Thyroid gland (tissue), 4 donors: ENCODE measurements at regions not wholly inside any gene's neighbourhood (a gene's known extent, or its start where the extent isn't known, plus 50 kb on each side); places are given as distances from the start of the nearest gene placed in this dataset.

ENCODE experiments used
- DNase-seq, 2 donors: peaks; one replicate each; pipeline ENCODE4 v3.0.0-alpha.2; 2019
- H3K27ac ChIP-seq, 3 donors: fragments of 200-600 bp; sonication (generic); 1 replicate in 2 of 3; 2 replicates in 1 of 3; pipeline ENCODE4 v1.5.1; 2016 to 2019; ENCODE audit warnings: mild to moderate bottlenecking in 1 of 3, moderate library complexity in 1 of 3
- H3K27me3 ChIP-seq: fragments of 200-600 bp; sonication (generic); one replicate; pipeline ENCODE4 v1.5.1; 2019
- H3K36me3 ChIP-seq, 2 donors: fragments of 200-600 bp; sonication (generic); one replicate each; pipeline ENCODE4 v1.5.1; 2016 to 2019
- H3K4me1 ChIP-seq, 2 donors: fragments of 200-600 bp; sonication (generic); one replicate each; pipeline ENCODE4 v1.5.1; 2017 to 2019
- H3K4me3 ChIP-seq, 3 donors: fragments of 200-600 bp; sonication (generic); replicated peaks in 1 of 3; 1 replicate in 2 of 3; 2 replicates in 1 of 3; pipeline ENCODE4 v1.5.1; 2016; ENCODE audit warnings: mild to moderate bottlenecking in 1 of 3
- H3K9me3 ChIP-seq: fragments of 200-600 bp; sonication (generic); one replicate; pipeline ENCODE4 v1.5.1; 2017
- POLR2A ChIP-seq, 2 donors: fragments of 450-650 bp; IDR thresholded peaks; one replicate each; pipeline ENCODE4 v1.6.1; 2017; ENCODE audit warnings: antibody characterized with exemption in 2 of 2, mild to moderate bottlenecking in 2 of 2, moderate library complexity in 1 of 2
- WGBS, 2 donors: methylation state at CpG; one replicate each; pipeline ENCODE4 v1.1.5; 2017; 5-methylcytosine and 5-hydroxymethylcytosine counted together
- intact Hi-C: fragments of 100-400 bp; cut with DNase I; formaldehyde crosslinking; loops from one replicate; pipeline ENCODE4 v1.15.1; 2023
- TF ChIP-seq, protein P1 (sequence below), 6 experiments: fragments of 200-600 bp in 3 of 6; fragments of 450-650 bp in 3 of 6; sonication (generic) in 3 of 6; IDR thresholded peaks; one replicate each; pipeline ENCODE4 v1.5.1; 2016 to 2019; ENCODE audit warnings: antibody characterized with exemption in 6 of 6, mild to moderate bottlenecking in 2 of 6, inconsistent platforms in 1 of 6, moderate library complexity in 1 of 6

- intact Hi-C loops = no loop called here
- H3K27ac ChIP-seq = no peak overlapping the region
- no peaks in the 10 kb centered on the region for H3K27me3 ChIP-seq
- no peaks in the 10 kb centered on the region for H3K9me3 ChIP-seq
- no peak overlapping the region for H3K4me3 ChIP-seq
- peaks cover 12 to 17% of the 10 kb centered on the region in 2 donors for H3K4me1 ChIP-seq
- 93 to 95% methylated on average over 5 of the region's 5 CpGs for WGBS, 2 donors
- no peak for DNase-seq
- no peaks in the 10 kb centered on the region for H3K36me3 ChIP-seq
- no peak for TF ChIP-seq POLR2A (IDR thresholded peaks at IDR 0.05)
- TF ChIP-seq, protein P1, sequence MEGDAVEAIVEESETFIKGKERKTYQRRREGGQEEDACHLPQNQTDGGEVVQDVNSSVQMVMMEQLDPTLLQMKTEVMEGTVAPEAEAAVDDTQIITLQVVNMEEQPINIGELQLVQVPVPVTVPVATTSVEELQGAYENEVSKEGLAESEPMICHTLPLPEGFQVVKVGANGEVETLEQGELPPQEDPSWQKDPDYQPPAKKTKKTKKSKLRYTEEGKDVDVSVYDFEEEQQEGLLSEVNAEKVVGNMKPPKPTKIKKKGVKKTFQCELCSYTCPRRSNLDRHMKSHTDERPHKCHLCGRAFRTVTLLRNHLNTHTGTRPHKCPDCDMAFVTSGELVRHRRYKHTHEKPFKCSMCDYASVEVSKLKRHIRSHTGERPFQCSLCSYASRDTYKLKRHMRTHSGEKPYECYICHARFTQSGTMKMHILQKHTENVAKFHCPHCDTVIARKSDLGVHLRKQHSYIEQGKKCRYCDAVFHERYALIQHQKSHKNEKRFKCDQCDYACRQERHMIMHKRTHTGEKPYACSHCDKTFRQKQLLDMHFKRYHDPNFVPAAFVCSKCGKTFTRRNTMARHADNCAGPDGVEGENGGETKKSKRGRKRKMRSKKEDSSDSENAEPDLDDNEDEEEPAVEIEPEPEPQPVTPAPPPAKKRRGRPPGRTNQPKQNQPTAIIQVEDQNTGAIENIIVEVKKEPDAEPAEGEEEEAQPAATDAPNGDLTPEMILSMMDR (IDR thresholded peaks at IDR 0.05) = no peak
Measured at GRCh38 chr2:107688135-107688534, 138.6 kb upstream of the RGPD4 start.

DNA sequence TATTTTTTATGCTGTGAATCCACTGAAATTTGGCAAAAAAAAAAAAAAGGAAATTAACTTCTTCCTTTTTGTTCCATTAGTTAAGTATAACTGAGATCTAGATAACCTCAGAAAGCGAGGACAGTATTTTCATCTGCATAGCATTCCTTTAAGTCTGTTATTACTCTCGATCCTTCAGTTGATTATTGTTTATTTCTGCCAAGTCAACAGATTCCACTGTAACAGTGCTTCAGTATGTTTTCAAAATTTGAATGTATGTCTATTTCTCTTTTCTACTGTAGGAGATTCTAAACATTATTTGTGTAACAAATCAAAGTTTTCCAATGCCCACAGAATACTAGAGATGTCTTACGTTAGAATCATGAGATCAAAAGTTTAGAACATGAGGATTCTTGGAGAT, 133.1 kb upstream of the RGPD4 start:
- WGBS, 2 donors = 89 to 90% methylated on average over 3 of the region's 3 CpGs
- no peak for TF ChIP-seq POLR2A (IDR thresholded peaks at IDR 0.05)
- TF ChIP-seq, protein P1 (IDR thresholded peaks at IDR 0.05) = no peak
- no peak for DNase-seq
- Histone ChIP-seq H3K9me3 (no peaks in the 10 kb centered on the region), H3K4me3 (no peak overlapping the region), H3K27ac (no peak overlapping the region), H3K27me3 (no peaks in the 10 kb centered on the region), H3K36me3 (no peaks in the 10 kb centered on the region), H3K4me1 (no peaks in the 10 kb centered on the region)
- intact Hi-C loops = no loop called here

GRCh38 chr2:107694667-107695066, 132.0 kb upstream of the RGPD4 start:
- no peaks in the 10 kb centered on the region for H3K27me3 ChIP-seq
- H3K9me3 ChIP-seq = no peaks in the 10 kb centered on the region
- intact Hi-C loops = no loop called here
- WGBS, 2 donors = 93% methylated on average over 5 of the region's 5 CpGs
- H3K27ac ChIP-seq = no peak overlapping the region
- no peaks in the 10 kb centered on the region for H3K4me1 ChIP-seq
- H3K36me3 ChIP-seq = no peaks in the 10 kb centered on the region
- no peak for DNase-seq
- H3K4me3 ChIP-seq = no peak overlapping the region
- no peak for TF ChIP-seq POLR2A (IDR thresholded peaks at IDR 0.05)
- TF ChIP-seq, protein P1 (IDR thresholded peaks at IDR 0.05) = no peak

GRCh38 chr2:107697385-107697784, 129.3 kb upstream of the RGPD4 start:
- Histone ChIP-seq H3K4me1 (no peaks in the 10 kb centered on the region), H3K4me3 (no peak overlapping the region), H3K27ac (no peak overlapping the region), H3K36me3 (no peaks in the 10 kb centered on the region), H3K9me3 (no peaks in the 10 kb centered on the region), H3K27me3 (no peaks in the 10 kb centered on the region)
- TF ChIP-seq, protein P1 (IDR thresholded peaks at IDR 0.05) = no peak
- no peak for TF ChIP-seq POLR2A (IDR thresholded peaks at IDR 0.05)
- DNase-seq = no peak
- intact Hi-C loops = no loop called here

DNA sequence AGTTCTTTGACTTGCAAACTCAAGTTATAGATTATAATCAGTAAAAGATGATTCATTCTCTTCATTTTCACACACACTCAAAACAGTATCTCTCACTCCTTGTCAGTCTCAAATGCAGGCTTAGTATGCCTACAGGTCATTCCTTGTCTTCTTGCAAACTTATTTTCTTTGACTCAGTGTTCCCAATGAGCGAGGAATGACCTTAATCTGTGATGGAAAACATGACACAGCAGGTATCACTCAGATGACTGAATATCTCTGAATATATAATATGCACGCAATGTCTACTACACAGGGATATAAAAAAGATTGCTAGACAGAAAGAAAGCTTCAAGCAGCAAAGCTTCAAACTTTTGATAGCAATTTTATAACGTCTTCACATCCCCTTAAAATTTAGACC, 127.8 kb upstream of the RGPD4 start:
- intact Hi-C loops = no loop called here

More for the DNA sequence above, 127.8 kb upstream of the RGPD4 start:
- WGBS, 2 donors = 86 to 91% methylated on average over 3 of the region's 3 CpGs
- no peak overlapping the region for H3K4me3 ChIP-seq
- no peak for DNase-seq
- H3K27ac ChIP-seq = no peak overlapping the region
- no peaks in the 10 kb centered on the region for H3K36me3 ChIP-seq
- H3K27me3 ChIP-seq = no peaks in the 10 kb centered on the region
- no peaks in the 10 kb centered on the region for H3K9me3 ChIP-seq
- H3K4me1 ChIP-seq = no peaks in the 10 kb centered on the region
- no peak for TF ChIP-seq POLR2A (IDR thresholded peaks at IDR 0.05)
- TF ChIP-seq, protein P1 (IDR thresholded peaks at IDR 0.05) = no peak
